PC-9 (cell line): ENCODE measurements at regions not wholly inside any gene's neighbourhood (a gene's known extent, or its start where the extent isn't known, plus 50 kb on each side); places are given as distances from the start of the nearest gene placed in this dataset.

Experiments
- BruUV-seq: library from RNA; stranded (reverse); fragments of 400-500 nt; replicated peaks from 2 replicates; lab custom pipeline; 2021; lab: Mats Ljungman, UMichigan
- CTCF ChIA-PET: fragments of 300-600 bp; sonication (Branson Sonifier 250); formaldehyde crosslinking; loops from one replicate; lab custom pipeline; 2022; ENCODE audit warnings: antibody characterized with exemption; lab: Charles Lee
- POLR2A ChIA-PET: fragments of 300-600 bp; sonication (Branson Sonifier 250); formaldehyde crosslinking; loops from one replicate; lab custom pipeline; 2022; ENCODE audit warnings: antibody characterized with exemption; ENCODE audit not compliant: unreplicated experiment; lab: Charles Lee
- DNase-seq, 2 experiments: peaks; one replicate each; pipeline versions ENCODE4 v3.0.0 to v3.0.0-alpha.2; 2015 to 2022; ENCODE audit warnings: mixed read lengths in 1 of 2
- H2AFZ ChIP-seq: fragments of 200-600 bp; sonication (generic); 2 replicates; pipeline ENCODE4 v1.8.1; 2017; ENCODE audit warnings: antibody characterized with exemption
- H3F3A ChIP-seq: fragments of 200-600 bp; sonication (generic); 2 replicates; pipeline ENCODE4 v1.8.1; 2017; ENCODE audit warnings: antibody characterized with exemption, mild to moderate bottlenecking, low read depth; ENCODE audit not compliant: insufficient read depth
- H3K27ac ChIP-seq: fragments of 200-600 bp; sonication (generic); 2 replicates; pipeline ENCODE4 v1.6.1; 2016; ENCODE audit warnings: mixed run types
- H3K27me3 ChIP-seq: fragments of 200-600 bp; sonication (generic); 2 replicates; pipeline ENCODE4 v1.6.1; 2016; ENCODE audit warnings: low read depth, mixed run types; ENCODE audit not compliant: insufficient read depth
- H3K36me3 ChIP-seq: fragments of 200-600 bp; sonication (generic); 2 replicates; pipeline ENCODE4 v1.6.1; 2016; ENCODE audit warnings: low read depth, mixed run types
- H3K4me1 ChIP-seq: fragments of 200-600 bp; sonication (generic); replicated peaks from 2 replicates; pipeline ENCODE4 v1.6.1; 2016; ENCODE audit warnings: mixed run types; ENCODE audit not compliant: insufficient read depth
- H3K4me2 ChIP-seq: fragments of 200-600 bp; sonication (generic); 2 replicates; pipeline ENCODE4 v1.6.1; 2017; ENCODE audit warnings: mixed run types
- H3K4me3 ChIP-seq: fragments of 200-600 bp; sonication (generic); 2 replicates; pipeline ENCODE4 v1.6.1; 2016; ENCODE audit warnings: mixed run types
- H3K79me2 ChIP-seq: fragments of 200-600 bp; sonication (generic); 2 replicates; pipeline ENCODE4 v1.6.1; 2017; ENCODE audit warnings: low read depth, mixed run types
- H3K9me2 ChIP-seq: fragments of 200-600 bp; sonication (generic); 2 replicates; pipeline ENCODE4 v1.8.1; 2017; ENCODE audit warnings: mild to moderate bottlenecking; ENCODE audit not compliant: insufficient read depth
- H3K9me3 ChIP-seq: fragments of 200-600 bp; sonication (generic); 2 replicates; pipeline ENCODE4 v1.8.1; 2016; ENCODE audit warnings: low read depth; ENCODE audit not compliant: insufficient read depth
- H4K20me1 ChIP-seq: fragments of 200-600 bp; sonication (generic); 2 replicates; pipeline ENCODE4 v1.8.1; 2017; ENCODE audit not compliant: insufficient read depth
- EZH2 ChIP-seq: fragments of 200-600 bp; sonication (generic); IDR thresholded peaks from 2 replicates; pipeline ENCODE4 v1.8.0; 2017; ENCODE audit warnings: antibody characterized with exemption, low read depth
- intact Hi-C: fragments of 100-400 bp; cut with micrococcal nuclease; formaldehyde crosslinking; loops from one replicate; pipeline ENCODE4 v1.10.0; 2022; ENCODE audit not compliant: unreplicated experiment
- TF ChIP-seq, protein P1 (sequence below): fragments of 200-600 bp; sonication (generic); conservative IDR thresholded peaks from 2 replicates; pipeline ENCODE4 v1.6.1; 2017; ENCODE audit warnings: mixed run types, antibody characterized with exemption, mild to moderate bottlenecking, moderate library complexity

DNA sequence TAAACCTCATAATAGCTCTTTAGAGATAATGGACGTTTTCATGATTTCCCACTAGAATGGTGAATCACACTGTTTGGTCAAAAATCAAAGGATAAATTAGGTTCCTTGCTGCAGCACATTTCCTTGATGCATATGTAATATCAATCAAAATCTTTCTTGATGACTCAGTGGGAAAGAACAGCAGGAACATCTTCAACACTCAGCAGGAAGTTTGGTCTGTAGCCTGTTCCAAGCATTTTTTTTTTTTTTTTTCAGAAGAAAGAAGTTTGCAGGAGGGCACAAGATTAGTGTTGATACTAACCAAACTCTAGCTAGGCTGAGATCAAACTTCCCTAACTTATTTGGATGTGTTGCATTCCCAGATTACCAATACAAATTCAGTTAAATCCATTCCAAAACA lies 1529.8 kb downstream of the FAM181B start:
- Histone ChIP-seq H4K20me1 (no peaks in the 10 kb centered on the region), H3K9me2 (no peaks in the 10 kb centered on the region), H3K27me3 (no peaks in the 10 kb centered on the region), H3K4me1 (no peaks in the 10 kb centered on the region), H3K79me2 (no peaks in the 10 kb centered on the region), H3K4me2 (no peak overlapping the region), H2AFZ (no peak overlapping the region), H3F3A (no peaks in the 10 kb centered on the region), H3K9me3 (no peaks in the 10 kb centered on the region), H3K36me3 (no peaks in the 10 kb centered on the region), H3K27ac (no peak overlapping the region), H3K4me3 (no peak overlapping the region)
- CTCF ChIA-PET, result no interaction called here
- intact Hi-C loops, result no loop called here
- TF ChIP-seq, protein P1, sequence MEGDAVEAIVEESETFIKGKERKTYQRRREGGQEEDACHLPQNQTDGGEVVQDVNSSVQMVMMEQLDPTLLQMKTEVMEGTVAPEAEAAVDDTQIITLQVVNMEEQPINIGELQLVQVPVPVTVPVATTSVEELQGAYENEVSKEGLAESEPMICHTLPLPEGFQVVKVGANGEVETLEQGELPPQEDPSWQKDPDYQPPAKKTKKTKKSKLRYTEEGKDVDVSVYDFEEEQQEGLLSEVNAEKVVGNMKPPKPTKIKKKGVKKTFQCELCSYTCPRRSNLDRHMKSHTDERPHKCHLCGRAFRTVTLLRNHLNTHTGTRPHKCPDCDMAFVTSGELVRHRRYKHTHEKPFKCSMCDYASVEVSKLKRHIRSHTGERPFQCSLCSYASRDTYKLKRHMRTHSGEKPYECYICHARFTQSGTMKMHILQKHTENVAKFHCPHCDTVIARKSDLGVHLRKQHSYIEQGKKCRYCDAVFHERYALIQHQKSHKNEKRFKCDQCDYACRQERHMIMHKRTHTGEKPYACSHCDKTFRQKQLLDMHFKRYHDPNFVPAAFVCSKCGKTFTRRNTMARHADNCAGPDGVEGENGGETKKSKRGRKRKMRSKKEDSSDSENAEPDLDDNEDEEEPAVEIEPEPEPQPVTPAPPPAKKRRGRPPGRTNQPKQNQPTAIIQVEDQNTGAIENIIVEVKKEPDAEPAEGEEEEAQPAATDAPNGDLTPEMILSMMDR, result no peak
- TF ChIP-seq EZH2, result no peak
- BruUV-seq, result no TSS peak
- POLR2A ChIA-PET, result no interaction called here
- no peak for DNase-seq

DNA sequence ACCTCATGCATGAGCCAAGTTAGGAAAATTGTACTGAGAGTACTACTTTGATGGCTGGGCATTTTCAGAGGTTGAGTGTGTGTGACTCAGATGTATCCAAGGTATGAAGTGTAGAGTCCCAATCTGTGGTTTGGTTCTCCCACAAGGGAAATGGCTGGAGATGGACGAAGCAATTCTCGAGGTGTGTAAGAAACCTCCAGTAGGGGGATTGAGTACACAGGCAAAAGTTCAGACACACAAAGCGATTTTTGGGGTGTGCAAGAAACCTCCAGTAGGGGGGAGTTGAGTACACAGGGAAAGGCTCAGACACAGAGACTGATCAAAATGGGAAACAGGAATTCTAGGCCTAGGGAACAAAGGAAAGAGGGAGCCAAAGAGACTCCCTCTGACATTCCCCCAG lies 1536.3 kb downstream of the FAM181B start:
- Histone ChIP-seq H3K9me3 (no peaks in the 10 kb centered on the region), H3K9me2 (no peaks in the 10 kb centered on the region), H3K4me2 (no peak overlapping the region), H3F3A (no peaks in the 10 kb centered on the region), H2AFZ (no peak overlapping the region), H3K4me3 (no peak overlapping the region), H3K27ac (no peak overlapping the region), H3K79me2 (no peaks in the 10 kb centered on the region), H4K20me1 (no peaks in the 10 kb centered on the region), H3K4me1 (no peaks in the 10 kb centered on the region), H3K36me3 (no peaks in the 10 kb centered on the region), H3K27me3 (no peaks in the 10 kb centered on the region)
- BruUV-seq, result no TSS peak
- CTCF ChIA-PET, result no interaction called here
- intact Hi-C loops, result no loop called here
- POLR2A ChIA-PET, result no interaction called here
- no peak for TF ChIP-seq EZH2
- TF ChIP-seq, protein P1, result no peak
- no peak for DNase-seq

DNA sequence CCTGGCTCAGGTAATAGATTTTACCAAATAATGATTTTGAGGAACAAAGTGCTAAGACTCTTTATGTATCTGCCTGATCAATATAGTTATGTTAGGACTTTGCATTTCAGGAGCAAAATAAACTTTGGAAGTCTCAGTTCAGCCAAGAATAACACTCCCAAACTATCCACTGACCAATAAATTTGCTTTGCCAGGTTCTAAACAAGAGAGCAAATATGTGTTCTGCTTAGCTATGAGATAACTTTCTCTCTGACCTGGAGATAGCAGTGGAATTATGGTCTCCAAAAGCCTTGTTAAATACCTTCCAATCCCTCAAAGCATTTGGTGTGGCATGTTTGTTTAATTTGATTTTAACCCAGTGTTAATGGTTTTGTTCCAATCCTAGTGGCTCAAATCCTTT lies 1541.1 kb downstream of the FAM181B start:
- ChIA-PET POLR2A (no interaction called here), CTCF (no interaction called here)
- no peak for TF ChIP-seq EZH2
- TF ChIP-seq, protein P1, result no peak
- no peaks in the 10 kb centered on the region for H3K9me3 ChIP-seq
- no peaks in the 10 kb centered on the region for H3K36me3 ChIP-seq
- H3K79me2 ChIP-seq, result no peaks in the 10 kb centered on the region
- no peak overlapping the region for H3K4me3 ChIP-seq
- no peak for DNase-seq
- no TSS peak for BruUV-seq
- no peak overlapping the region for H3K4me2 ChIP-seq
- intact Hi-C loops, result no loop called here
- no peak overlapping the region for H2AFZ ChIP-seq
- no peak overlapping the region for H3K27ac ChIP-seq
- no peaks in the 10 kb centered on the region for H3K9me2 ChIP-seq
- no peaks in the 10 kb centered on the region for H3K4me1 ChIP-seq
- no peaks in the 10 kb centered on the region for H3K27me3 ChIP-seq
- H4K20me1 ChIP-seq, result no peaks in the 10 kb centered on the region
- no peaks in the 10 kb centered on the region for H3F3A ChIP-seq
